GM18505 (cell line): ENCODE measurements at regions not wholly inside any gene's neighbourhood (a gene's known extent, or its start where the extent isn't known, plus 50 kb on each side); places are given as distances from the start of the nearest gene placed in this dataset.

ENCODE experiments used
- ATAC-seq: cut with Tn5 transposase; IDR thresholded peaks from one replicate; pipeline ENCODE4 v1.9.1; 2021; ENCODE audit not compliant: unreplicated experiment
- POLR2A ChIP-seq: IDR thresholded peaks from 4 replicates; pipeline ENCODE4 v1.6.1; 2011; ENCODE audit warnings: borderline replicate concordance; ENCODE audit not compliant: insufficient read depth, insufficient read length; ENCODE audit errors: extremely low read depth

DNA sequence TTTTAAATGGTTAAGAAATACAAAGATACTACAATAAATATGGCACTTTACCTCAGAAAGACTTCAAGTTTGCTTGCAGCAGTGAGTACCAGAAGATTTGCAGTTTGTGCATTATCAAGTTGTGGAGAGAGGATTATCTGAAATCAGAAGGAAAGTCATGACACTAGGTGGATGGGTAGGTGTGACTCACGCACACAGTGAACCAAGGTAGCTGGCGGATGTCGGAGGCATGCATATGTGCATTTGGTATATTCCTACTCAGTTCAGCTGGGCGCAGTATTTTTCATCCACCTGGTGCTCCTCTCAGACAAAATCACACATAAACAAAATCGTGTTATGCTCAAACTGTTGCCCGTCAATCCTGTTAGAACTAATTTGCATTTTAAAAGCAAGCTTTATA, 351.0 kb downstream of the IGSF11 start:
- ATAC-seq: no peak
- no peak for TF ChIP-seq POLR2A

DNA sequence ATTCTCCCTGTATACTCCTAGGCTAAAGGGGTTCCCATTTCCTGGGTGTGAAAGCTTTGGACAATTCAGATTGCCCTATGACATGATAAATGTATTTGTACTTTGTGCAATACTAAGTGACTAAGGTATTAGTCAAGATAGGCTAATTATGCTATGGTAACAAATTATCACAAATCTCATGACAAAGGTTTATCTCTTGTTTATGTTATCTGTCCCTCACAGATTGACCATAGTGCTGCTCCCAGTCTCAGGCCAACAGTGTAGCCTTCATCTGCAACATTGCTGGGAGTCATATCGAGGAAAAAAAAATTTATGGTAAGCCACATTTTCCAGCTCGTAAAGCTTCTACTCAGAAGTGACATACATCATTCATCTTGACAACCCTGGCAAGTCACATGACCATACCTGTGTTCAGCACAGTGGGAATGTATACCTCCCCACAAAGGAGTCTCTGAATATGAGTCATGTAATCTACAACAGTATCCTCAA, 346.2 kb downstream of the IGSF11 start:
- no peak for TF ChIP-seq POLR2A
- no peak for ATAC-seq

DNA sequence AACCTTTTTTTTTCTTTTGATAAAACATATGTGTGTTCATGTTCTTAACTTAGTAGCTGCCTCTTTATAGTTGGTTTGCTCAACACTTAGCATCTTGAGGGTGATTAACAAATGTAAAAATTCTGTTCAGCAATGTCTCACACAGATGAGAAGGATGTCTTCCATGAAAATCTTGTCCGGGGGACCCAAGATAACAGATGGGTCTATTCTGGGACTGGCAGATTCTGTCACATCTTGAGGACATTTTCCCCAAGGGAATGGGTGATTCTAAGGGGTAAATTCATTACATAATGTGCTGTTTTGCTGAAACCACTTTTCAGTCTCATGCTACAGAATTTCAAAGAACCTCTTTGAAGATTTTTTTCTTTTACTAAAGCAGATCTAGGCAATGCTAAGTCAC, 342.2 kb downstream of the IGSF11 start:
- no peak for ATAC-seq
- no peak for TF ChIP-seq POLR2A

DNA sequence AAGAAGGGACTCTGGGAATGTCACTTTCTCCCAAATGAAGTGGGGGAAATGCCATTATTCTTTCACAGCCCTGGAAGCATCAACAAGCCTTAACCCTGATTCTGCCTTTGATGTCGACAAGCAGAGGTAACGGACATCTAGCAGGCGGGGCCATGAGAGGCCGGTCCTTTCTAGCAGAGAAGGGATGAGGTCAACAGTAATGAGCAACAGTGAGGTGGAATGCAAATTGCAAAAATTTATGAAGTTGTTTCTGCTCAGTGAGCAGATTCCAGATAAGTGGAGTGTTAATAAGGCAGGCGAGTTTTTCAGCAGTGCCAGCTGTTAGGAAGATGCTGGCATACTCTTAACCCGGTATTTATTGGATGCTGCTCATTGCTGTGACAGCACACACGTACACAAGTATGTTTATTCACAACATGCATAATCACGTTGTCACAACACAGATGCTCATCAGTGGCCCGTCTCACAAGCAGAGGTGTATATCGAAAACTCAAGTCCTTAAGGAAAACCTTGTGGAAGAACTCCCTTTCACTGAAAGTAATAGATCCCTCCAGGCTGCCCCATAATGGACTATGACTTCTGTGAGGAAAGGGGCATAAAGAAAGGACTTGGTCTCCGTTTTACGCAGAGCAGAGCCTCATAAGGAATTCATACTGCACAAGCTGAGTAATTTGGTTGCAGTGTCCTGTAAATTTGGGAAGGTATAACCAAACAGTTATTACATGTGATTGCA, 329.0 kb downstream of the IGSF11 start:
- ATAC-seq: no peak
- no peak for TF ChIP-seq POLR2A

DNA sequence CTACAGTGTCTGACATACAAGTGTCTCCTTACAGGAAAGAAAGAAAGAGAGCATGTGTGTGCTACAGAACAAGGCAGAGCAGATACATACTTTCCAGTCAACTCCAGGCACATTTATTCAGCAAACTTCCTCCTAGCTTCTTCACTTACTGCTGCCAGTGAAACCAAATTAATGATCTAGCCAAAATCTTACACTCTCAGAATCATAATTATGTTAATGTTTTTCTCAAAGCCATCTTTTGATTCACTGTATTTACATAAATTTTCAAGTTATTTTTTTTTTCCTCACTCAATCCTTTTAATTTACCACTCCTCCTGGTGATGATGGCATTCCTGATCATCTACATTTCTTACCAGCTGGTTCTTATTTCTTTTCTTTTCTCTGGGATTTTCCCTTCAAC, 326.7 kb downstream of the IGSF11 start:
- no peak for ATAC-seq
- no peak for TF ChIP-seq POLR2A

DNA sequence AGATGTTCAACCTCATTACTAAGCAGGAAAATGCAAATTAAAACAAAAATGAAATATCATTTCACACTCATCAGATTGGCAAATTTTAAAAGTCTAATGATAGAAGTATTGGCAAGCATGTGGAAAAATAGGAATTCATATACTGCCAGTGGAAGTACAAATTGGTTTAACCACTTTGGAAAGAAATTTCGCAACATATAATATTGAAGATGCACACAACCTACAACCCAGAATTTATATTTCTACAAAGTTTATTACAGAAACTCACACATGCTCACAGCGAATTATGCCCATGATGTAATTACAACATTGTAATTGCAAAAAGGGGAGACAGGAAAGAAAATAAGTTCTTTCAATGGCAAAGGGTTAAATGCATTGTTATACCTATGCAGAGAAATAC, 324.1 kb downstream of the IGSF11 start:
- no peak for ATAC-seq

DNA sequence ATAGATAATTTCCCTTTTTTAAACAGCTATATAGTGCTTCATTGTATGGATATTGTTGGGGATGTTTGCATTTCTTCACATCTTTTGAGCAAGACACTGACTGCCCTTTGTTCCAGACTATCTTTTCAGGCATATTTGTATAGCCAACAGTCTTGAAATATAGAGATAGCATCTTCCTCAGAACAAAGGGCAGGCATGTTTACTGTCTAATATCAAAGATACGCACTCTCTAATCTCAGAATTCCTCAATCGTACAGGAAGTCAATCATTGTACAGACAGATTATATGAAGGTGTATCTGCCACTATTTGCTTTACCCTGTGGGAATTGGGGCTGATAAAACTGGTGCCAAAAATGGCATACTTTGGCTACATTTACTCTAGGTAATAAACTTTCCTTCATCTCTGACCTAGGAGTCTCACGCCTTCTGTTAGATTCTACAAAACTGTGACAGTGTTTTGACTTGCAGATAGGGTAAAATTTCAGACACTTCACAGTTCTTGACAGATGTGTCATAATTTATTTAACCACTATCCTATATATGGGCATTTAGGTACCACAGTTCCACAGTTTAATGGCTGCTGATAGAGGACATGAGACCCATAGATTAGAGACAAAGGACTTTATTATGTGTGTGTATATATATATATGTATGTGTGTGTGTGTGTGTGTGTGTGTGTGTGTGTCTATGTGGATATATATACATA, 321.0 kb downstream of the IGSF11 start:
- TF ChIP-seq POLR2A: no peak

More for the DNA sequence above, 324.1 kb downstream of the IGSF11 start:
- TF ChIP-seq POLR2A: no peak

DNA sequence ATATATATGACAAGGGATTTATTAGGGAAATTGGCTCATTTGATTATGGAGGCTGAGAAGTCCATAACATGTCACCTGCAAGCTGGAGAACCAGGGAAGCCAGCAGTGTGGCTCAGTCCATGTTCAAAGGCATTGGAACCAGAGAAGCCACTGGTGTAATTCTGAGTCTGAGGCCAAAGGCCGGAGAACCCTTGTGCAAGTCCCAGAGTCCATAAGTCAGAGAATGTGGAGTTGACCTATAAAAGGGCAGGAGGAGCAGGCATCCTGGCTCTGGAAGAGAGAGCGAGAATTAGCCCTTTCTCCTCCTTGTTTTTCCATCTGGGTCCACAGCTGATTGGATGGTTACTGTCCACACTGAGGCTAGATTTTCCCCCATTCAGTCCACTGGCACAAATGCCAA, 319.8 kb downstream of the IGSF11 start:
- no peak for ATAC-seq
- TF ChIP-seq POLR2A: no peak

More for the DNA sequence above, 321.0 kb downstream of the IGSF11 start:
- ATAC-seq: no peak

DNA sequence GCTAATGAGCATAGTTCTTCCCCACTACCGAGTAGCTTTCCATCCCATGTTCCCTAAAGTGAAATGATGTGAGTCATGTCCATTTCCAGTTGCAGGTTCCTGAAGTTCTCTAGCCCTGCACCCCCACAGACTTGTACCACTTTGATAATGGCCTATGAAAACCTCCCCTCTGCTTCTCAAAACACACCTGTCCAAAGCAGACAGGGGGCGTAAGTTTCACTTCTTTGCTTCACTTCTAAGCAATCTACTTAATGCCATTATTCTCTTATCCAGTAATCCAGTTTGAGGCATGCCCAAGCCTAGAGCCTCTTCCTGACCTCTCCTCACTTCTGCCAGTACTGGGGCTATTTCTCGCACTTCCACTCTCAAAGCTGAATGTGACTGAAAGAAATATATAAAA, 305.1 kb downstream of the IGSF11 start:
- ATAC-seq: no peak
- TF ChIP-seq POLR2A: no peak

DNA sequence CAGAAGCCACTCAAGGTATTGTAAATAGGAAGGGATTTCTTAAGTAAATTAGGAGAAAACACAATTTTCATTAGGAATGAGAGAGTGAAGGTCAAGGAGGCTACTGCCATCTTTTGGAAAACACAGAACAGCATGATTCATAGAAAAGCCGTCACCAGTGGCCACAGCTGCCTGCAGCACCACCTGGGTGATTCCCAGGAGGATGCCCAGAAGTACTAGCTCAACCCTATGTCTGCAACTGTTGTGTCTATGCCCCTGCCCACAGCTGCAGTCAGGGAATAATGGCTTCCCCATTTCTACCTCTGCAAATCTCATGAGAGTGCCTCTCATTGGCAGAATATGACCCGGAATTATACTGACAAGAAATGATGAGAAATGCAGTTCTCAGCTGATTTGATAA, 300.0 kb downstream of the IGSF11 start:
- TF ChIP-seq POLR2A: no peak
- ATAC-seq: no peak

DNA sequence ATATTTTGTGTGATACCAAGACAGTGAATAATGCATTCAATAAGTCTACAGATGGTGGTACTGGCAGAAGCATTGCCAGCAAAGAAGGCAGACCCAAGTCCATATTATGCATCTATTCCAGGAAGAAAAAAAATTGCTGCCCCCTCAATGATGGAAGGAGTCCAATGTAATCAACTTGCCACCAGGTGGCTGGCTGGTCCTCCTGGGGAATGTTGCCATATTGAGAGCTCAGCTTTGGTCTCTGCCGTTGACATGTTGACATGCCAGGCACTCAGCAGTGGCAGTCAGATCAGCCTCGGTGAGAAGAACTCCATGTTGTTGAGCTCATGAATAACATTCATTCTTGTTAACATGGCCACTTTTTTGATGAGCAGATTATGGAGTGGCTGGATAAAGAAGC, 298.5 kb downstream of the IGSF11 start:
- no peak for ATAC-seq
- TF ChIP-seq POLR2A: no peak

DNA sequence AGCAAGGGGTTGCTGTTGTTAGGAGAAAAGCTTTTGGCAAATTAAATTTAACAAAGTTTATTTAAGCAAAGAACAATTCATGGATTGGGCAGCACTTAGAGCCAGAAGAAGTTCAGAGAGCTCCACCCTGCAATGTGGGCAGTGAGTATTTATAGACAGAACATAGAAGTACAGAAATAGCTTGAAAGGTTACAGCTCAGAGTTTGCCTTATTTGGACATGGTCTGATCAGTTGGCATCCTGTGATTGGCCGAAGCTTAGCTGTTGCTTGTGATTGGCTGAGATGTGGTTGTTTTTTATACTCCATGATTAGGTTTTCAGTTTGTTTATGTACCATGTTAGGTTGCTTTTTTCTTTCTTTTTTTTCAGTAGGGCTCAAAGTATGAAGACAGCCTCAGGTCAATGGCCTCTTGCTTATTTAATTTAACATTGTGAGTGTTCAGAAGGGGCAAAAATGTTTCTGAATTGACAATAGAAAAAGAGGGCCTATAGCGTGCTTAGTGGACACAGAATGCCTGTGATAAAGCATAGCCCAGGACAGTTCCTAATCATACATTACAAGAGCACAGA, 293.8 kb downstream of the IGSF11 start:
- TF ChIP-seq POLR2A: no peak
- no peak for ATAC-seq

DNA sequence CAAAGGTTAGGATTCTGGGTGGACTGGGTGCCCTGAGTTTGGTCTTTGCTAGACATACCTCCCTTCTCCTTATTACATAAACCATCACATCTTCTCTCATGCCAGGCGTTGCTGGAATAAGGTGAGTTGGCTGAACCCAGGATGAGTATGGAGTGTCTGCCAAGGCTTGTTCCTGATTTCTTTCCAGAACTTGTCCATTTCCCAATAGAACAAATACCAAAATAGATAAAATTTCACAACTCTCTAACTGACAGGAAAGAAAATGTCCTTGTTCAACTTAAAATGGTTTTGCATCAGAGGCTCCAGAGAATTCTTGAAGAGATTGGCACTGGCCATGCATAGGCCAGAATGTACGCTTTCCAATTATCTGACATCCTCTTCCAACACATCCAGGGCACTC, 291.9 kb downstream of the IGSF11 start:
- no peak for TF ChIP-seq POLR2A
- no peak for ATAC-seq

DNA sequence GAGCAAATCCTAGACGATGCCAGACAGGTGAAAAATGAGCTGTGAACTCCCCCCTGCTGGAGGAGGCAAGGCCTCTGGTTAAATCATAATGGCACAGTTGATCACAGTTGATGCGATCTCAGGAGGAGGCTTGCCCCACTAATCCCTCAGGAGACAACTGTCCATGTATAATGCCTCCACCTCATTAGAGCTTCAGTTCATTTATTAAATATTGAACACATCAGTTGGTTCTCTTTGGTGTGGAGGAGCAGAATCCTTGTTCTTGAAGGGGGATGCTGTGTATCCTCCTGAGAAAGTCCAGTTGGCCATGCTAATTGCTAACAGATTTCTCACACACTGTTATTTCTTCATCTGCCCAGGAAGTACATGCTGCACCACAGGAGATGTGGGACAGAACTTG, 290.5 kb downstream of the IGSF11 start:
- TF ChIP-seq POLR2A: no peak
- no peak for ATAC-seq
